NAMALWA (cell line): ENCODE measurements at regions not wholly inside any gene's neighbourhood (a gene's known extent, or its start where the extent isn't known, plus 50 kb on each side); places are given as distances from the start of the nearest gene placed in this dataset.

Experiments used
- DNase-seq: peaks from one replicate; pipeline ENCODE4 v3.0.0-alpha.2; 2015; ENCODE audit warnings: low spot score

GRCh38 chr6:163985710-163986109, 571.2 kb downstream of the QKI start:
- DNase-seq, result no peak

GRCh38 chr6:163985040-163985439, 570.5 kb downstream of the QKI start:
- DNase-seq, result no peak

GRCh38 chr6:163984124-163984936, 569.8 kb downstream of the QKI start:
- peak; percentile 12 for DNase-seq

GRCh38 chr6:163983679-163984078, 569.2 kb downstream of the QKI start:
- DNase-seq, result no peak

GRCh38 chr6:163974322-163974721, 559.8 kb downstream of the QKI start:
- no peak for DNase-seq

GRCh38 chr6:163971841-163972838, 557.6 kb downstream of the QKI start:
- DNase-seq, result no peak

GRCh38 chr6:163970846-163971564, 556.5 kb downstream of the QKI start:
- no peak for DNase-seq

GRCh38 chr6:163965426-163966348, 551.2 kb downstream of the QKI start:
- DNase-seq, result no peak

- no peak for DNase-seq
Observed at GRCh38 chr6:163964789-163965188, 550.3 kb downstream of the QKI start.

- no peak for DNase-seq
Observed at GRCh38 chr6:163963205-163964120, 548.9 kb downstream of the QKI start.

GRCh38 chr6:163962627-163963117, 548.2 kb downstream of the QKI start:
- no peak for DNase-seq

- no peak for DNase-seq
Observed at GRCh38 chr6:163960128-163960527, 545.6 kb downstream of the QKI start.

- no peak for DNase-seq
Observed at GRCh38 chr6:163958646-163959045, 544.1 kb downstream of the QKI start.

- peak; percentile 87 for DNase-seq
Observed at GRCh38 chr6:163956571-163957407, 542.3 kb downstream of the QKI start.

GRCh38 chr6:163955756-163956155, 541.2 kb downstream of the QKI start:
- no peak for DNase-seq

- DNase-seq, result no peak
Observed at GRCh38 chr6:163955096-163955495, 540.6 kb downstream of the QKI start.

GRCh38 chr6:163954088-163954775, 539.7 kb downstream of the QKI start:
- DNase-seq, result no peak

GRCh38 chr6:163952005-163952404, 537.5 kb downstream of the QKI start:
- DNase-seq, result no peak
